Activated CD8-positive, alpha-beta T cell treated with anti-CD3 and anti-CD28 coated beads for 36 hours (primary cell): ENCODE measurements at regions not wholly inside any gene's neighbourhood (a gene's known extent, or its start where the extent isn't known, plus 50 kb on each side); places are given as distances from the start of the nearest gene placed in this dataset.
"Not testable (repeated sequence)": the region's sequence is repeated elsewhere in the genome, so short reads cannot be mapped to it uniquely, and the experiment has no call there.

Experiments
- ATAC-seq: fragments of 200-7000 bp; cut with Tn5 transposase; one replicate; pipeline ENCODE4 v1.10.0; 2021; ENCODE audit warnings: mild to moderate bottlenecking, moderate library complexity
- CTCF ChIA-PET: fragments of 350-600 bp; sonication (Branson Sonifier 250); formaldehyde crosslinking; loops from one replicate; lab custom pipeline; 2021; ENCODE audit warnings: antibody characterized with exemption; lab: Charles Lee
- POLR2A ChIA-PET: fragments of 350-600 bp; sonication (Branson Sonifier 250); formaldehyde crosslinking; loops from one replicate; lab custom pipeline; 2021; ENCODE audit warnings: antibody characterized with exemption; lab: Charles Lee
- DNase-seq: peaks from one replicate; pipeline ENCODE4 v3.0.0-alpha.2; 2020
- H3K27ac Mint-ChIP-seq: one replicate; pipeline ENCODE4 v1.8.0; 2021; ENCODE audit warnings: mild to moderate bottlenecking, mixed read lengths
- H3K27me3 Mint-ChIP-seq: one replicate; pipeline ENCODE4 v1.8.0; 2021; ENCODE audit warnings: mixed read lengths
- H3K36me3 Mint-ChIP-seq: one replicate; pipeline ENCODE4 v1.8.0; 2021; ENCODE audit warnings: low read depth, mixed read lengths
- H3K4me1 Mint-ChIP-seq: one replicate; pipeline ENCODE4 v1.8.0; 2021; ENCODE audit warnings: low read depth, mixed read lengths
- H3K4me3 Mint-ChIP-seq: one replicate; pipeline ENCODE4 v1.8.0; 2021; ENCODE audit warnings: mild to moderate bottlenecking, moderate library complexity, mixed read lengths
- H3K9me3 Mint-ChIP-seq: one replicate; pipeline ENCODE4 v1.8.0; 2021; ENCODE audit warnings: mixed read lengths
- CTCF ChIP-seq: fragments of 200-600 bp; IDR thresholded peaks from one replicate; pipeline ENCODE4 v1.8.0; 2022; ENCODE audit warnings: antibody characterized with exemption, mild to moderate bottlenecking
- intact Hi-C: fragments of 100-400 bp; cut with micrococcal nuclease; formaldehyde crosslinking; loops from one replicate; pipeline ENCODE4 v1.10.0; 2022

DNA sequence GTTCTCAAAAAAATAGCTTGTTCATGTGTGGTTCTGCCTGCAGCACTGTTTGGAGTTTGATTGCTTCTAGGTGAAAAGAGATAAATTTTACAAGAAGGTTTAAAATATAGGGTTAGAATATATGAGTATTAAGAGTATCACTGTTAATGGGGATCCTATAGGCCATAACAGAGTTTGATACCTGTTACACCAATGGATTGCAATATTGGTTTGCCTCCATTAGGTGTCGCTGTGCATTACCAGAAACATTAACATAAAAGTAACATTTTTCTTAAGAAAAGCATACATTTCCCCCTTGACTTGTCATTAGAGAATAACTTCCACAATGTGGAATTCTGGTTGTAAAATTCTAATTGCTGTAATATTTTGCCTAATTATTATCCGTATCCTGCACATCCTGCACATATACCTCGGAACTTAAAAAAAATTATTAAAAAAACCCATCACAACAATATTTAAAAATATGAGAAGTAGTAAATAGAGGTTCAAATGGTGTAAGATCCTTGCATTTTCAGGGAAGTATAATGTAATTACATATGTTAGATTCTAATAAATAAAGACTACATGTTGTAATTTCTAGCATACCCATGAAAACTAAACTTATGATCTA lies 63.0 kb downstream of the CYP4A11 start:
- peak; percentile 47 for DNase-seq
- H3K27ac Mint-ChIP-seq, intact Hi-C loops, CTCF ChIA-PET, H3K4me3 Mint-ChIP-seq, H3K9me3 Mint-ChIP-seq, POLR2A ChIA-PET, H3K36me3 Mint-ChIP-seq, ATAC-seq, H3K4me1 Mint-ChIP-seq, H3K27me3 Mint-ChIP-seq: not testable (repeated sequence)
- TF ChIP-seq CTCF = peak; percentile 74

DNA sequence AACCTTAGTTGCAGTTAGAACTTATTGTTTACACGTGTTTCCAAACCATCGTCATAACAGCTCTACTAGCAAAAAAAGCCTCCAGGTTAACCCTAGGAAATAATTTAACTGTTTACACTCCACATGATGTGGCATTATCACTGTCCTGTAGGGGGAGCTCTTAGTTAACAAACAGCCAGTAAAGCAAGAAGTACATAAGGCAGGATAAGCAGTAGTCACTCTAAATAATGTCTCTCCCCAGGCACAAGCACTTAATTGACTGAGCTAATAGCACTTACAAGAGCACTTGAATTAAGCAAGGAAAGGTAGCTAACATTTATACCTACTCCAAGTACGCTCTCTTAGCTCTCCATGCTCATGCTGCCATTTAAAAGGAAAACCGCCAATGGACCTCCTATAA lies 65.2 kb downstream of the CYP4A11 start:
- H3K4me3 Mint-ChIP-seq, intact Hi-C loops, H3K27me3 Mint-ChIP-seq, H3K36me3 Mint-ChIP-seq, H3K9me3 Mint-ChIP-seq, POLR2A ChIA-PET, DNase-seq, CTCF ChIA-PET, ATAC-seq, H3K27ac Mint-ChIP-seq, H3K4me1 Mint-ChIP-seq: not testable (repeated sequence)
- TF ChIP-seq CTCF = peak; percentile 56
